Smooth muscle cell (in vitro differentiated cells): ENCODE measurements at regions not wholly inside any gene's neighbourhood (a gene's known extent, or its start where the extent isn't known, plus 50 kb on each side); places are given as distances from the start of the nearest gene placed in this dataset.
A peak's percentile ranks its signal among the peaks of the same experiment; 100 is the strongest.

Experiments used
- DNase-seq: peaks from one replicate; lab custom pipeline; 2025; ENCODE audit not compliant: unreplicated experiment; lab: John Stamatoyannopoulos, UW
- H2AFZ ChIP-seq: fragments of 200-600 bp; sonication (generic); 2 replicates; pipeline ENCODE4 v1.6.0; 2016; ENCODE audit warnings: antibody characterized with exemption, low read depth, mild to moderate bottlenecking
- H3F3A ChIP-seq: fragments of 200-600 bp; sonication (generic); 2 replicates; pipeline ENCODE4 v1.6.0; 2017; ENCODE audit warnings: antibody characterized with exemption, low read depth
- H3K27ac ChIP-seq: fragments of 200-600 bp; sonication (generic); 2 replicates; pipeline ENCODE4 v1.5.1; 2016; ENCODE audit warnings: low read depth, mild to moderate bottlenecking
- H3K27me3 ChIP-seq: fragments of 200-600 bp; sonication (generic); 2 replicates; pipeline ENCODE4 v1.6.1; 2016; ENCODE audit warnings: low read depth, mild to moderate bottlenecking
- H3K36me3 ChIP-seq: fragments of 200-600 bp; sonication (generic); 2 replicates; pipeline ENCODE4 v1.5.1; 2016; ENCODE audit warnings: low read depth
- H3K4me1 ChIP-seq: fragments of 200-600 bp; sonication (generic); 2 replicates; pipeline ENCODE4 v1.5.1; 2016; ENCODE audit warnings: low read depth
- H3K4me2 ChIP-seq: fragments of 200-600 bp; sonication (generic); 2 replicates; pipeline ENCODE4 v1.6.0; 2016; ENCODE audit warnings: mild to moderate bottlenecking
- H3K4me3 ChIP-seq: fragments of 200-600 bp; sonication (generic); 2 replicates; pipeline ENCODE4 v1.5.1; 2016; ENCODE audit warnings: mild to moderate bottlenecking
- H3K79me2 ChIP-seq: fragments of 200-600 bp; sonication (generic); 2 replicates; pipeline ENCODE4 v1.6.0; 2016; ENCODE audit warnings: low read depth, mild to moderate bottlenecking
- H3K9ac ChIP-seq: fragments of 200-600 bp; sonication (generic); 2 replicates; pipeline ENCODE4 v1.6.0; 2016; ENCODE audit warnings: low read depth
- H3K9me3 ChIP-seq: fragments of 200-600 bp; sonication (generic); replicated peaks from 2 replicates; pipeline ENCODE4 v1.5.1; 2016; ENCODE audit warnings: low read depth
- H4K20me1 ChIP-seq: fragments of 200-600 bp; sonication (generic); 2 replicates; pipeline ENCODE4 v1.6.0; 2016; ENCODE audit warnings: low read depth
- WGBS: methylation state at CpG from one replicate; pipeline ENCODE4 v1.1.7; 2016; ENCODE audit warnings: low lambda C conversion rate; 5-methylcytosine and 5-hydroxymethylcytosine counted together
- TF ChIP-seq, protein P1 (sequence below): fragments of 200-600 bp; sonication (generic); IDR thresholded peaks from 2 replicates; pipeline ENCODE4 v1.5.1; 2017; ENCODE audit warnings: borderline replicate concordance, mild to moderate bottlenecking, antibody characterized with exemption; ENCODE audit not compliant: insufficient read depth, poor library complexity, severe bottlenecking

DNA sequence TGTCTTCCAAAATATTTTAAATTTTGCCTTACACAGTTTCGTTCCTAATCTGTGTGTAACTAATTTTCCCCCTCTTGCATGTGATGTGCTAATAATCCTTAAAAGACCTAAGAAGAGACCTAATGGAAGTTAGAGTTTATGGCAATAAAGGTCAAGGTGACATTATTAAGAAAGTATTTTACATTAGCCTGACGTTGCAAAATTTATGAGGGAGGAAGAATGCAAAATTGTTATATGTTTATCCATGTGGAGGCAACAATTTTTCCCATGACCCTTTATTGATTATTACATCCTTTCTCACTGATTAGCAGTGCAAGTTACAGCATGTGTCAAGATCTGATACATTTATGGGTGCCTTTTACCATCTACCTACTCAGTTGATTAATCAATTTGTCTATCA is 373.8 kb upstream of the ROBO1 start:
- no peak overlapping the region for H3K9ac ChIP-seq
- no peak overlapping the region for H3K4me3 ChIP-seq
- DNase-seq, result no peak
- no peak overlapping the region for H3K27ac ChIP-seq
- no peaks in the 10 kb centered on the region for H3K4me1 ChIP-seq
- H2AFZ ChIP-seq, result no peak overlapping the region
- TF ChIP-seq, protein P1, sequence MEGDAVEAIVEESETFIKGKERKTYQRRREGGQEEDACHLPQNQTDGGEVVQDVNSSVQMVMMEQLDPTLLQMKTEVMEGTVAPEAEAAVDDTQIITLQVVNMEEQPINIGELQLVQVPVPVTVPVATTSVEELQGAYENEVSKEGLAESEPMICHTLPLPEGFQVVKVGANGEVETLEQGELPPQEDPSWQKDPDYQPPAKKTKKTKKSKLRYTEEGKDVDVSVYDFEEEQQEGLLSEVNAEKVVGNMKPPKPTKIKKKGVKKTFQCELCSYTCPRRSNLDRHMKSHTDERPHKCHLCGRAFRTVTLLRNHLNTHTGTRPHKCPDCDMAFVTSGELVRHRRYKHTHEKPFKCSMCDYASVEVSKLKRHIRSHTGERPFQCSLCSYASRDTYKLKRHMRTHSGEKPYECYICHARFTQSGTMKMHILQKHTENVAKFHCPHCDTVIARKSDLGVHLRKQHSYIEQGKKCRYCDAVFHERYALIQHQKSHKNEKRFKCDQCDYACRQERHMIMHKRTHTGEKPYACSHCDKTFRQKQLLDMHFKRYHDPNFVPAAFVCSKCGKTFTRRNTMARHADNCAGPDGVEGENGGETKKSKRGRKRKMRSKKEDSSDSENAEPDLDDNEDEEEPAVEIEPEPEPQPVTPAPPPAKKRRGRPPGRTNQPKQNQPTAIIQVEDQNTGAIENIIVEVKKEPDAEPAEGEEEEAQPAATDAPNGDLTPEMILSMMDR, result no peak
- no peaks in the 10 kb centered on the region for H3K36me3 ChIP-seq
- no peaks in the 10 kb centered on the region for H3K79me2 ChIP-seq
- WGBS, result 75% methylated on average over 2 of the region's 2 CpGs
- no peaks in the 10 kb centered on the region for H4K20me1 ChIP-seq
- H3K9me3 ChIP-seq, result no peaks in the 10 kb centered on the region
- no peak overlapping the region for H3K4me2 ChIP-seq
- no peaks in the 10 kb centered on the region for H3F3A ChIP-seq
- H3K27me3 ChIP-seq, result no peaks in the 10 kb centered on the region

DNA sequence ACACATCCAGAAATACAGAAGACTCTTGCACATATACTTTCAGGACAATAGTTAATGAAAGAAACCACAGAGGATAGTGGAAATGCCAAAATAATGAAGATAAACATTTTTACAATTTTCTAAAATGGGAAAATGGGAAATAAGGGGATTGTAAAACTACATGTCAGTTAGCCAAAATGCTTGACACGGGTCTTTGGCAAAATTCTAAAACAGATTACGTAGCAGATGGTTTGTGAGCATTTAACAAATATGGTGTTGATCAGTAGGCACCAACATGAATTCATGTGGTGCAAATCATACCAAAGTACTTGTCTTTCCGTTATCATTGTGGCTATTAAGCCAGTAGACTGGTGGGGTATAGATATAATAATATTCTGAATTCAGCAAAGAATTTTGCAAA is 348.5 kb upstream of the ROBO1 start:
- H3K27ac ChIP-seq, result no peak overlapping the region
- H3K4me3 ChIP-seq, result no peak overlapping the region
- H3K79me2 ChIP-seq, result no peaks in the 10 kb centered on the region
- H3K9me3 ChIP-seq, result no peaks in the 10 kb centered on the region
- no peaks in the 10 kb centered on the region for H3F3A ChIP-seq
- no peaks in the 10 kb centered on the region for H3K4me1 ChIP-seq
- WGBS, result 87% methylated on average over 3 of the region's 3 CpGs
- H3K4me2 ChIP-seq, result no peak overlapping the region
- H4K20me1 ChIP-seq, result no peaks in the 10 kb centered on the region
- no peak for DNase-seq
- H3K9ac ChIP-seq, result no peak overlapping the region
- TF ChIP-seq, protein P1, result no peak
- H3K27me3 ChIP-seq, result no peaks in the 10 kb centered on the region
- H2AFZ ChIP-seq, result no peak overlapping the region
- H3K36me3 ChIP-seq, result no peaks in the 10 kb centered on the region

DNA sequence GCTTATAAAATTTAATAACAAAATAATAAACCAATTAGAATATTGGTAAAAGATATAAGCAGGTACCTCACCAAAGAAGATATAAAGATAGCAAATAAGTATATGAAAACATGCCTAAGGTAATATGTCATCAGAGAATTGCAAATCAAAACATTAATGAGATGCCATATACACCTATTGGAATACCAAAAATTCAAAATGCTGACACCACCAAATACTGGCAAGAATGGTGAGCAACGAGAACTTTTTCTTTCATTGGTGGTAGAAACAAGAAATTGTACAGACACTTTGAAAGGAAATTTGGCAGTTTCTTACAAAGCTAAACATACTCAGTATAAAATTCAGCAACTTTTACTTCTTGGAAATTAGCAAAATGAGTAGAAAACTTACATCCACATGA is 346.9 kb upstream of the ROBO1 start:
- Histone ChIP-seq H3K9ac (no peak overlapping the region), H2AFZ (peak overlapping the region; percentile 33), H3K4me3 (no peak overlapping the region), H3K4me2 (no peak overlapping the region), H3K9me3 (no peaks in the 10 kb centered on the region), H3K27ac (no peak overlapping the region), H3K36me3 (no peaks in the 10 kb centered on the region), H4K20me1 (no peaks in the 10 kb centered on the region), H3K27me3 (no peaks in the 10 kb centered on the region), H3F3A (no peaks in the 10 kb centered on the region), H3K4me1 (no peaks in the 10 kb centered on the region), H3K79me2 (no peaks in the 10 kb centered on the region)
- no peak for DNase-seq
- TF ChIP-seq, protein P1, result no peak
- WGBS, result 100% methylated on average over 1 of the region's 1 CpG

DNA sequence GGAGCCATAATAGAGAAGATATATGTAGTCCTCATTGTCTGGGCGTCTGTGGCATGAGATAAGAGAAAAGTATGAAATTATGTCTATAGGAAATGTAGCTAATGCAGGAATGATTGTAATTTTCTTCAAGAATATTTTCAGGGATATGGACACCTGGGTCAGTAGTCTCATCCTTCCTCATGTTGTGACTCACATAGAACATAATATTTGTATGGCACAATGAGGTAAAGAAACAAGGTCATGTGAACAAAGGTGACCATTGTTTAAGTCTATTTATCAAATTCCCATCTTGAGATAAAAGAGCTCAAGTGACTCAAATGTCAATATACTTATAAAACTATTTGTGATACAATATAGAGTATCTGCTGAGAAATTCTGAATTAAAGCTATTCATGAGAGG is 345.5 kb upstream of the ROBO1 start:
- Histone ChIP-seq H3K27ac (no peak overlapping the region), H3K9ac (no peak overlapping the region), H3K4me2 (no peak overlapping the region), H3K36me3 (no peaks in the 10 kb centered on the region), H3F3A (no peaks in the 10 kb centered on the region), H3K27me3 (no peaks in the 10 kb centered on the region), H3K4me3 (no peak overlapping the region), H2AFZ (no peak overlapping the region), H3K4me1 (no peaks in the 10 kb centered on the region), H3K9me3 (no peaks in the 10 kb centered on the region), H3K79me2 (no peaks in the 10 kb centered on the region), H4K20me1 (no peaks in the 10 kb centered on the region)
- TF ChIP-seq, protein P1, result no peak
- 76% methylated on average over 1 of the region's 1 CpG for WGBS
- DNase-seq, result no peak
